AML-193 (cell line): ENCODE measurements at regions not wholly inside any gene's neighbourhood (a gene's known extent, or its start where the extent isn't known, plus 50 kb on each side); places are given as distances from the start of the nearest gene placed in this dataset.

Experiments
- DNase-seq, 2 experiments: peaks; one replicate each; lab custom pipeline; 2025; lab: John Stamatoyannopoulos, UW

DNA sequence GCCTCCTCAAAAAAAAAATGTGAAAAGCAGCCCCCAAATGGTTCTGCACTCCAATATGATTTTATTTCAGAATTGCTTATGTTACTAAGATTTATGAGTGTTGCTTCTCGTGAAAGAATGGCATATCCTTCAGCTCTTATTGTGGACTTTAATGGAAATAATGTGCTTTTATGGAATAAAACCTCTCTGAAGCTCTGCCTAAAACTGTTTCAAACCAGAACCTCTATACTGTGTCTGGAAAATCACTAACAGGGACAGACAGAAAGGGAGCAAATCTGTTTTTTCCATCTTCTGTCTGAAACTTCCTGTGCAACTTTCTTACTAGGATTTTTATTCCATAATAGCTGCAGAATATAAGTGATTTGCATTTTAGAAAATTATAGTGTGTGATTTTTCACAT, 493.1 kb downstream of the ANKRD50 start:
- DNase-seq, result no peak

DNA sequence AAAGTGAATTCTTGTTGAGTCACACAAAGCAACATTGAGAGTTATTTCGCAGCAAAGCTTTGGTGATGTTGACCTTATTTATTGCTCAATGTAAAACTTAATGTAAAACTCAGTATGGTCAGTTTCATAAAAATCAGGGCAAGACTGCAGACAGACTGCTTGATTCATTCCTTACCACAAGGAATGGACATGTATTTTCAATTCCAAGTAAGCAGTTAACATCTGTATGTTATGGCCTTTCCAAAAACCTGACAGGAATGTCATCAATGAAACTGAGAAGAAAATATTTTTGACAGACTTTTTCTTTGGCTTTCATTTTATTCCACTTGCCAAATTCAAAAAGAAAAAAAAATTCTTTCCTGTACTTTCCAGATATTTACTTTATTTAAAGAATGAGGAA, 488.3 kb downstream of the ANKRD50 start:
- no peak for DNase-seq

DNA sequence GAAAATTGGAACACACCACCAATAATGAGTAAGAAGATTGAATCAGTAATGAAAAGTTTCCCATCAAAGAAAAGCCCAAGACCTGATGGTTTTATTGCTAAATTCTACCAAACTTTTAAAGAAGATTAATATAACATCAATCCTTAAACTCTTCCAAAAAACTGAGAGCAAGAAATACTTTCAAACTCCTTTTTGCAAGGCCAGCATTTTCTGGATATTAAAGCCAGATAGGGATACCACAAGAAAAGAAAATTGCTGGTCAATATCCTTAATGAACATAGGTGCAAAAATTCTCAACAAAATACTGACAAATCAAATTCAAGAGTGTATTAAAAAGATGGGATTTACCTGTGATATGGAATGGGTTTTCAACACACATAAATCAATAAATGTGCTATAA, 484.6 kb downstream of the ANKRD50 start:
- DNase-seq, result no peak

- no peak for DNase-seq
Measured at GRCh38 chr4:124230268-124230667, 482.3 kb downstream of the ANKRD50 start.

- no peak for DNase-seq
Measured at GRCh38 chr4:124234771-124235170, 477.8 kb downstream of the ANKRD50 start.

DNA sequence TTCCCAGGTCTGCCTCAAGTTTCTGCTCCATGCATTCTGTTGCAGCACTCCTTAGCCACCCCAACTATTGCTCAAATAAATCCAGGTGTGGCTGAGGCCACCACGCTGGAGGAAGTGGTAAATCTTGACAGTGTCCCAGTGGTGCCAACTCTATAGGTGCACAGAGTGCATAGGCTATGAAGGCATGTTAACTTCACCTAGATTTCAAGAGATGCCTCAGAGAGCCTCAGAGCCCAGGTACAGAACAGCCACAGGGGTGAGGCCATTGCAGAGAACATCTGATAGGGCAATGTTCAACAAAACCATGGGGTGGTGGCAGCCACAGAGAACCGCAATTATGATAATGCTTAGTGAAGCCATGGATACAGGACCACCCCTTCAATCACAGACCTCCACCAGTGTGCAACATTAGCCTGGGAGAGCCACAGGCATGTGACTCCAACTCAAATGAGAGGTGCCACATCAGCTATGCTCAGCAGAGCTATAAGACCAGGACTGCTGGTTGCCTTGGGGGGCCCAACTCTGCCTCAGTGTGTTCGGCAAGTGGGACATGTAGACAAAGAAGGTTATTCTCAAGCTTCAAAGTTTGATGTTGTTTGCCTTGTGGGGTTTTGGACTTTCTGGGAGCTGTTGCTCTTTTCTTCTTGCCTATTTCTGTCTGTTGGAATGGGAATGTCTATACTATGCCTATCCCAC, 468.7 kb downstream of the ANKRD50 start:
- no peak for DNase-seq

DNA sequence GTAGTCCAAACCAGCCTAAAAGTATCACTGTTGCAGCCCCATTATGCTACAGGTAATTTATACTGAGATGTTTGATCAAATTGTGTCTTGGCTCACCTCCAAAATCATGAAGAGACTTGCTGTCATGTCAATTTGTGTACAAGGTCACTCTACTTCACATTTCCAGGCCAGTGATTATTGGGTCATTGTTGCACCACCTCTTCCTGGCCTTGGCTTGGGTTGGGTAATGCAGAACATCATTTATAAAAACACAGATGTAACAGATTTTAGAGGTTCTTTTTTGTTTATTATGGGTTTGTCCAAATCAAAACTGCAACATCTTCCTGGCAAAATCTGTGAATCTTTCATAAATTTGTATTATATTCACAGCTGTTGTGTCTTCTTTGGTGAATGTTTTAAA, 459.5 kb downstream of the ANKRD50 start:
- no peak for DNase-seq

GRCh38 chr4:124262211-124263179, 450.0 kb downstream of the ANKRD50 start:
- peak; percentile 57 to 60 for DNase-seq

DNA sequence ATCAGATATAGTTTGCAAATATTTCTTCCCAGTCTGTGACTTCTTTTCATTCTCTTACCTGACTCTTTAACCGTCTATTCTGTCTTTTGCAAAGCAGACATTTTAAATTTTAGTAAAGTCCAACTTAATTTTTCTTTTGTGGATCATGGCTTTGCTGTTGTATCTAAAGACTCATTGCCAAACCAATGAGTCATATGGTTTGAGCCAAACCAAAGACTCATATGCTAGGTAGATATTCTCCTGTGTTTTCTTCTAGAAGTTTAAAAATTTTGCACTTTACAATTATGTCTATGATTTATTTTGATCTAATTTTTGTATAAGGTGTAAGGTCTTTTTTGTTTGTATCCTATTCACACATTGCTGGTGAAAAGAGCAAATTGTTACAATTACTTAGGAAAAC, 446.8 kb downstream of the ANKRD50 start:
- DNase-seq, result no peak

GRCh38 chr4:124266721-124267120, 445.8 kb downstream of the ANKRD50 start:
- DNase-seq, result no peak

- DNase-seq, result no peak
Measured at GRCh38 chr4:124276461-124276860, 436.1 kb downstream of the ANKRD50 start.

GRCh38 chr4:124277691-124278090, 434.8 kb downstream of the ANKRD50 start:
- no peak for DNase-seq

GRCh38 chr4:124278477-124278876, 434.1 kb downstream of the ANKRD50 start:
- no peak for DNase-seq

DNA sequence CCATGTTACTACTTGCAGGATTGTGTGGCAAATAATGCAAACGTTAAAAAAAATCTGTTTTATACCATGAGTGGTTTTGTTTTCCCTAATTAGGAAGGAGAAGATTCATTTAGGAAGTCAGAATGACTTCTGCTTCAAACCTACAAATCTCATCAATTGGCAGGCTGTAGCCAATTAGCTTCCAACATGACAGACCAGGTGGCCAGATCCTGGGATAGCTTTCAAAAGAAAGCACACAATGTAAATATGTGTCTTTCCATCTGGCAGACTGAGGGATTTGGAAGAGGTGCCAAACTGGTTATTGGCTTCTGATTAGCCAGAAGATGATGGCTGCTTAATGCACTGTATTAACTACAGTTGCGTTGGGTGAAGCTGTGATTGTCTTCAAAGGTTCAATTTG, 432.8 kb downstream of the ANKRD50 start:
- DNase-seq, result no peak

DNA sequence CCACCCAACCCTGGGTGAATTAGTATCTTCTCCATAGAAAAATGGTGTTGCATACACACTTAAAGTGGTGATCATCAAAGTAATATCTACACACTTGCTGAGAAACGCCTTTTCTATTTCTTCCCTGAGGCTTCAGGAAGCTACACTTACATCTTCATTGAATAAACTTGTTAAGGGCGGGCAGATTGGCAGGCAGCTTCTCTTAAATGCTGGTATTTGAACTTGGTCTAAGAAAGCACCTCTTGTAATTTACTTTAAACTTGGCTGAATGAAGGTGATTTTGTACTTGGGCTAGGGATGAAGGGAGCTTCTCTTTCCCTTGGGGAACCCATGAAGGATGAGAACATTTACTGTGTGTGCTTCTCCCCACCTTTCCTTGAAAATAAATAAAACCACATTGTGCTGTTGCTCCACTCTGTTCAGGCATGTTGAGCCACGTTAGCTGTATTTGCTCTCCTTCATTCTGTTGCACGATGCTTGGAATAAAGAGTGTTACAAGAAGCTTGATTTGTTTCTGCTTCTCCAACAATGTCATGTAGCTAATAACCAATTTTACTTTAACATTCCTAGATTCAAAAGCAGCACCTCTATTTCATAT, 430.1 kb downstream of the ANKRD50 start:
- DNase-seq, result no peak

- no peak for DNase-seq
Measured at GRCh38 chr4:124288706-124289486, 423.6 kb downstream of the ANKRD50 start.

DNA sequence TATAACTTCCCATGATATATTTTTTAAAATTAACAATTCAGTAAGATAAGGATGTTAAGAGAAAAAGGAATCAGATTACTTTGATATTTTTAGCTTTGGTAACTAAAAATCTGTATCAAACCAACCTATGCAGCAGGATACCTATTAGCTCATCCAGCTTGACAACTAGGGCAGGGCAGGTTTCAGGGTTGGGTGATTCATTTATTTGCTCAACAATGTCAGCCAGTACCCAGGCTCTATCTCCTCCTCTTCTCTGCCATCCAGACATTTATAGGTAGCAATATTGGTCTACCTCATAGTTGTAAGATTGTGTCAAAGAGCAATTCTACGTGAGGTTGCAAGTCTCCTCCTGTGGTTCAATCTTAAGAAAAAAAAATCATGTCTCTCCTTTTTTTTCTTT, 421.9 kb downstream of the ANKRD50 start:
- no peak for DNase-seq

DNA sequence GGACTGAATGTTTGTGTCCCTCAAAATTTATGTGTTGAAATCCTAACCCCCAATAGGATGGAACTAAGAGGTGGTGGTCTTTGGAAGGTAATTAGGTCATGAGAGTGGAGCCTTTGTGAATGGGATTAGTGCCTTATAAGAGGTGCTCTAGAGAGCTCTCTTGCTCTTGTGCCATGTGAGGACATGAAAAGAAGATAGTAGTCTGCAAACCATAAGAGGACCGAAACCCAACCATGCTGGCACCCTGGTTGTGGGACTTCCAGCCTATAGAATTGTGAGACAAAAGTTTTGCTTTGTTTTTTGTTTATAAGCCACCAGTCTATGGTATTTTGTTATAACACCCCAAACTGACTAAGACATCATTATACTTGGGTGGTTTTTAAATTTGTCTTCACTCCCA, 417.1 kb downstream of the ANKRD50 start:
- no peak for DNase-seq

GRCh38 chr4:124304941-124305340, 407.6 kb downstream of the ANKRD50 start:
- DNase-seq, result no peak

- DNase-seq, result no peak
Measured at GRCh38 chr4:124306352-124306751, 406.2 kb downstream of the ANKRD50 start.

GRCh38 chr4:124307143-124307542, 405.4 kb downstream of the ANKRD50 start:
- no peak for DNase-seq

DNA sequence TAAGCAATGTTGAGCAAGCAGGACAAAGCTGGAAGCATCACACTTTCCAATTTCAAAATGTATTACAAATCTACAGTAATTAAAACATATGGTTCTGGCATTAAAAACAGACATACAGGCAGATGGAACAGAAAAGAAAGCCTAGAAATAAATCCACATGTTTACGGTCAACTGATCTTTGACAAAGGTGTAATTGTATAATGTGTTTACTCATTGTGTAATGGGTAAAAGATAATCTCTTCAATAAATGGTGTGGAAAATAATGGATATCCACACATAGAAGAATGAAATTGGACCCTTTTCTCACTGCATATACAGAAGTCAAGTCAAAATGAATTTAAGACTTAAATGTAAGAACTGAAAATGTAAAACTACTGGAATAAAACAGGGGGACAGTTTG, 394.2 kb downstream of the ANKRD50 start:
- DNase-seq, result no peak
